SH-SY5Y (cell line): ENCODE measurements at regions not wholly inside any gene's neighbourhood (a gene's known extent, or its start where the extent isn't known, plus 50 kb on each side); places are given as distances from the start of the nearest gene placed in this dataset.

Source experiments
- GATA2 ChIP-seq: IDR thresholded peaks from 2 replicates; pipeline ENCODE4 v1.6.1; 2011; ENCODE audit warnings: mild to moderate bottlenecking, low read depth, low read length
- GATA3 ChIP-seq: IDR thresholded peaks from 2 replicates; pipeline ENCODE4 v1.6.1; 2011; ENCODE audit warnings: low read depth, mild to moderate bottlenecking, low read length, moderate library complexity

- TF ChIP-seq GATA3 (no peak), GATA2 (no peak)
These were observed 683.4 kb downstream of the TMEM121 start for GRCh38 chr14:106209755-106210154.
